Activated CD8-positive, alpha-beta T cell treated with anti-CD3 and anti-CD28 coated beads, Interleukin-2, amount 10 ng/mL, durations not matched to agents 7 days and 5 days (primary cell): ENCODE measurements at regions not wholly inside any gene's neighbourhood (a gene's known extent, or its start where the extent isn't known, plus 50 kb on each side); places are given as distances from the start of the nearest gene placed in this dataset.
"Not testable (repeated sequence)": the region's sequence is repeated elsewhere in the genome, so short reads cannot be mapped to it uniquely, and the experiment has no call there.

ENCODE experiments used
- ATAC-seq: fragments of 150-1000 bp; cut with Tn5 transposase; one replicate; pipeline ENCODE4 v1.10.0; 2021; ENCODE audit warnings: moderate library complexity
- CTCF ChIA-PET: fragments of 350-600 bp; sonication (Branson Sonifier 250); formaldehyde crosslinking; loops from one replicate; lab custom pipeline; 2021; ENCODE audit warnings: antibody characterized with exemption; lab: Charles Lee
- POLR2A ChIA-PET: fragments of 350-600 bp; sonication (Branson Sonifier 250); formaldehyde crosslinking; loops from one replicate; lab custom pipeline; 2021; ENCODE audit warnings: antibody characterized with exemption; lab: Charles Lee
- DNase-seq: peaks from one replicate; pipeline ENCODE4 v3.0.0-alpha.2; 2020
- H3K27ac Mint-ChIP-seq: one replicate; pipeline ENCODE4 v1.8.0; 2021; ENCODE audit warnings: mild to moderate bottlenecking, mixed read lengths
- H3K27me3 Mint-ChIP-seq: one replicate; pipeline ENCODE4 v1.8.0; 2021; ENCODE audit warnings: low read depth, mixed read lengths
- H3K36me3 Mint-ChIP-seq: one replicate; pipeline ENCODE4 v1.8.0; 2021; ENCODE audit warnings: low read depth, mixed read lengths
- H3K4me1 Mint-ChIP-seq: one replicate; pipeline ENCODE4 v1.8.0; 2021; ENCODE audit warnings: low read depth, mixed read lengths
- H3K4me3 Mint-ChIP-seq: one replicate; pipeline ENCODE4 v1.8.0; 2021; ENCODE audit warnings: mild to moderate bottlenecking, mixed read lengths
- H3K9me3 Mint-ChIP-seq: one replicate; pipeline ENCODE4 v1.8.0; 2022; ENCODE audit warnings: mixed read lengths; ENCODE audit not compliant: insufficient read depth

DNA sequence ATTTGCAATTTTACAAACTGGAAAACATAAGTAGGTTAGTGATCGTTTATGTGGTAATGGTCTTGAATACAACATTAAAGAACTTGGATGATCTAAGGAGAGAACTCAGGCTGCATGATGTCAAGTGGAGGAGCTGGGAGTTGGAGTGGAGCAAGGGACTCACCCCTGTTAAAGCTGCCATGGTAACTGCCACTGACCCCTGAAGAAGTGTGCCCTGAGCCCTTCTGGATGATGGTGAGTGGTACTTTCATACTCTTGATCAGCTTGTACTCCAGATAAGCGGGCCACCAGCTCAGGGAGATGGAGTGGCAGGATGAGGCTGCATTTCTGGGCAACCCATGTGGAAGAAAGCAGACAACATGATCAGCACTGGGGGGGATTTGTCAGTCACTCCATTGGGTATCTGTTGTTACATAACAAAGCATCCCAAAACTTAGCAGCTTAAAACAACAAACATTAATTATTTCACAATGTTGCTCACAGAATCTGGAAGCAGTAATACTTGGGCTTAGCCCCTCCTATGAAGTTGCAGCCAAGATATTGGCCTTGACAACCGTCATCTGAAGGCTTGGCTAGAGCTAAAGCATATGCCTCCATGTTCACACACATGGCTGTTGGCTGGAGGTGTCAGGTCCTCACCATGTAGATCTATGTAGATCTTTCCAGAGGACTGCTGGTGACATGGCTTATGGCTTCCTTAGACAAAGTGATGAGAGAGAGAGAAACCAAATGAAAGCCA is 213.8 kb downstream of the DUSP10 start:
- no peak overlapping the region for H3K4me3 Mint-ChIP-seq
- POLR2A ChIA-PET: no interaction called here

DNA sequence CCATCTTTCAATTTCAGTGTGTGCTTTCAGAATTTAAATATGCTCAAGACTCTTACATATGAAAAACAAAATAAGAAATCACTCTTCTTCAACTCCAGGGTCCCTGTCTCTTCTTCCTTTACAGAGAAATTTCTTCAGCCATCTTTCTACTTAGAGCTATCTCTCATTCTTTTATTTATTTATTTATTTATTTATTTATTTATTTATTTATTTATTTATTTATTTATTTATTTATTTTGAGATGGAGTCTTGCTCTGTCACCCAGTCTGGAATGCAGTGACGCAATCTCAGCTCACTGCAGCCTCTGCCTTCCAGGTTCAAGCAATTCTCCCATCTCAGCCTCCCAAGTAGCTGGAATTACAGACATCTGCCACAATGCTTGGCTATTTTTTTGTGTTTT is 211.7 kb downstream of the DUSP10 start:
- H3K36me3 Mint-ChIP-seq, H3K4me3 Mint-ChIP-seq, H3K4me1 Mint-ChIP-seq, CTCF ChIA-PET, ATAC-seq, POLR2A ChIA-PET, DNase-seq, H3K27ac Mint-ChIP-seq, H3K9me3 Mint-ChIP-seq: not testable (repeated sequence)
- peaks cover 10% of the 10 kb centered on the region for H3K27me3 Mint-ChIP-seq

More for the DNA sequence above, 213.8 kb downstream of the DUSP10 start:
- Mint-ChIP-seq H3K36me3 (no peaks in the 10 kb centered on the region), H3K4me1 (peaks cover under 1% of the 10 kb centered on the region), H3K9me3 (no peaks in the 10 kb centered on the region), H3K27me3 (peaks cover 10% of the 10 kb centered on the region), H3K27ac (no peak overlapping the region)
- DNase-seq: no peak
- no peak for ATAC-seq
- CTCF ChIA-PET: no interaction called here

DNA sequence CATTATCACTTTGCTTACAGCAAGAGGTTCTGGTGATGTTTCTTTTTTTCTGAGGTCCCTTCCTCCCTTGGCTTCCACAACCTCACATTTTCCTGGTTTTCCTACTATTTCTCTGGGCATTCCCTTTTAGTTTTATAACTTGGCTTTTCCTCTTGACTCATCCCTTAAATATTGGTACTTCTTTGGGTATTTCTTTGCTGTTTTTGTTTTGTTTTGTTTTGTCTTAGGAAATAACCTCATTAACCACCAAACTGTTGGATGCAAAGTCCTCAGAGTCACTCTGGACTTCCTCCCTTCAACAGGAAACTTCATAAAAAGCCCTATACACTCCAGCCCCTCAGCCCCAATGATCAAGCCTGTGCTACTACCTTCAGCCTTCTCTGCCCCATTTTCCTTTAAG is 211.1 kb downstream of the DUSP10 start:
- Mint-ChIP-seq H3K4me3 (no peak overlapping the region), H3K27me3 (peaks cover 16% of the 10 kb centered on the region), H3K27ac (no peak overlapping the region), H3K9me3 (no peaks in the 10 kb centered on the region), H3K36me3 (no peaks in the 10 kb centered on the region), H3K4me1 (no peaks in the 10 kb centered on the region)
- DNase-seq: no peak
- ChIA-PET POLR2A (no interaction called here), CTCF (no interaction called here)
- ATAC-seq: no peak

- Mint-ChIP-seq H3K27ac (no peak overlapping the region), H3K9me3 (no peaks in the 10 kb centered on the region), H3K36me3 (no peaks in the 10 kb centered on the region), H3K4me3 (no peak overlapping the region), H3K27me3 (peaks cover 26% of the 10 kb centered on the region), H3K4me1 (no peaks in the 10 kb centered on the region)
- ATAC-seq: no peak
- no peak for DNase-seq
- POLR2A ChIA-PET: no interaction called here
- CTCF ChIA-PET: no interaction called here
These were observed 209.7 kb downstream of the DUSP10 start for GRCh38 chr1:221532071-221532773.

DNA sequence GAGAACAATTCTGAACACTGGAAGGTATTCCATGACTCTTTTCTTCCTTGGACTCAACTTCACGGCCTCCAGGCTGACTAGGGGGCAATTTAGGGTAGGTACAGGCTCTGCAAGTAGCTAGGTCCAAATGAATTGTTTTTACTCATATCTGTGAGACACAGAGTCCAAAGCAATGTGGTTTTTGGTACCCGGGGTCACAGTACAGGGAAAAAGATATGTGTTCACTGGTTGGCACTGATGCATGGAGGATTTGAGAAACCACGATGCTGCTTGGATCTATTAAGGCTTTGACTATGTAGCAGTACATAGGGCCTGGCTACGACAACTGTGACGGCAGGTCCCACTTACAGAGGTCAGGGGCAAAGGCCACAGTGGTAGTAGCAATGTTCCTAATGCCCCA is 200.6 kb downstream of the DUSP10 start:
- ChIA-PET CTCF (interaction anchor here (1.1 kb wide), 1 partner anchor 914 kb away, joined by 3 read pairs; no protein-coding TSS in a partner anchor), POLR2A (no interaction called here)
- H3K4me1 Mint-ChIP-seq: no peaks in the 10 kb centered on the region
- no peaks in the 10 kb centered on the region for H3K36me3 Mint-ChIP-seq
- H3K4me3 Mint-ChIP-seq: no peak overlapping the region
- DNase-seq (no peak), ATAC-seq (no peak)
- H3K27me3 Mint-ChIP-seq: peaks cover 37% of the 10 kb centered on the region
- no peaks in the 10 kb centered on the region for H3K9me3 Mint-ChIP-seq
- H3K27ac Mint-ChIP-seq: no peak overlapping the region

DNA sequence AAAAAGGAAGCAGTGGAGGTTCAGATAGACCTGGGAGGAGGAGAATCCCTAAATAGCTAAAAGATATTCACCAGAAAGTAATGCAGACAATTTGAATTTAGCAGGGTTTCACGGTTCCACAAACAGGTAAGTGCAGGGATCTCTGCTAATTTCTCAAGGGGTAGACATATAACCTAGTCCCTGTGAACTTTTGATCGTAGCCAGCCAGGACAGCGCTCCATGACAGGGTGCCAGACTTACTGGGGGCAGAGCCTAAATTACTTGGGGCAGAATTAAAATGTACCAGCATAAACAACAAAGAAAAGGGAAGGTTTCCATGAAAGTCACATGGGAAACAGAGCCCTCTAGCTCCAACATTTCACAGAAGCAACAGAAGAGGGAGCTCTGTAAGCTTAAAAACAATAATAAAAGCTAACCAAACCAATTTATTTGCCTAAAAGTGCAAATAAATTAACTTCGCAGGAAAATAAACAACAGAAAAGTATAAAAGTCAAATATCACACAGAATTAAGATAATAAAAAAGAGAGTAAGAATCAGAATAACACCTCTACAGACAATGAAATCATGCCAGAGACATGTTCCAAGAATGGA is 198.3 kb downstream of the DUSP10 start:
- Mint-ChIP-seq H3K4me1 (no peaks in the 10 kb centered on the region), H3K36me3 (no peaks in the 10 kb centered on the region), H3K27ac (no peak overlapping the region), H3K9me3 (no peaks in the 10 kb centered on the region), H3K27me3 (peaks cover 21% of the 10 kb centered on the region), H3K4me3 (no peak overlapping the region)
- CTCF ChIA-PET: interaction anchor here (0.7 to 1.3 kb wide), 4 partner anchors 147 to 912 kb away, joined by 3 to 18 read pairs (median 3); partner anchors contain the start of gene DUSP10
- no peak for ATAC-seq
- POLR2A ChIA-PET: no interaction called here
- no peak for DNase-seq

- no peaks in the 10 kb centered on the region for H3K9me3 Mint-ChIP-seq
- DNase-seq (no peak), ATAC-seq (no peak)
- peaks cover 7% of the 10 kb centered on the region for H3K27me3 Mint-ChIP-seq
- ChIA-PET CTCF (no interaction called here), POLR2A (no interaction called here)
- H3K27ac Mint-ChIP-seq: no peak overlapping the region
- no peak overlapping the region for H3K4me3 Mint-ChIP-seq
- H3K36me3 Mint-ChIP-seq: no peaks in the 10 kb centered on the region
- no peaks in the 10 kb centered on the region for H3K4me1 Mint-ChIP-seq
These were observed 192.9 kb downstream of the DUSP10 start for GRCh38 chr1:221548942-221549341.

- Mint-ChIP-seq H3K4me1 (no peaks in the 10 kb centered on the region), H3K4me3 (no peak overlapping the region), H3K27ac (no peak overlapping the region), H3K27me3 (peaks cover 7% of the 10 kb centered on the region), H3K9me3 (no peaks in the 10 kb centered on the region), H3K36me3 (no peaks in the 10 kb centered on the region)
- no peak for ATAC-seq
- POLR2A ChIA-PET: no interaction called here
- DNase-seq: no peak
- CTCF ChIA-PET: no interaction called here
These were observed 192.1 kb downstream of the DUSP10 start for GRCh38 chr1:221549815-221550214.

GRCh38 chr1:221552792-221553191 is 189.1 kb downstream of the DUSP10 start:
- H3K4me1 Mint-ChIP-seq, ATAC-seq, H3K27me3 Mint-ChIP-seq, H3K9me3 Mint-ChIP-seq, H3K27ac Mint-ChIP-seq, CTCF ChIA-PET, DNase-seq, H3K36me3 Mint-ChIP-seq, POLR2A ChIA-PET, H3K4me3 Mint-ChIP-seq: not testable (repeated sequence)

DNA sequence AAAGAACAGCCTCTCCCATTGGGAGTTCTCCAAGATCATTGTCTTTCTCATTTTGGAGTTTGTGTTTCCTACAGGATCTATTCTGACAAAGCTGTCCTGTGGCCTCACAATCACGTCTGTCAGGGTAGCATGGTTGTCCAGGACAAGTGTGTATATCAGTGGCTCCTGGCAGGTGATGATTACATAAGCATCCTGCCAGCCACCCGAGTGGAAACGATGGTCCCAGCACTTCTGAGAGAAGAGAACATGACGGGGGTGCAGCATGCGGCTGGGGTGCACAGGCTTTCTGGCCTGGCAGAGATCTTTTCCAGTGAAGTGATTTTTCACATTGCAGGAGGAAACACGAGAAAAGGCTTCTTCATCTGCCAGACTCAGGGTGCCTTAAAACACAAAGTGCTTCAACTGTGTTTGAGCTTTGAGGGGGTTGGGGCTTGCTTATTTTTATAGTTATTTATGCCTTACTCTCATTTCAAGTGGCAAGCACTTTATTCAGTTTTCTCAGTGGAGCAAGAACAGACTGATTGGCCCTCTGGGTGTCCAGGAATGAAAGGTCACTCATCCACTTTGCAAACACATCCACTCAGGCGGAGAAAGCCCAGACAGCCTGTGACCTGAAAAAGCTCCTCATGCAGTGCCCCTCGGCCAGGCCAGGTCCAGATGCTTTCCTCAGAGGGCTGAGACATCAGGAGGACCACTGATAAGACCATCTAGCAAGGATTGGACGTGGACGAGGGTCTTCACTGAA is 186.0 kb downstream of the DUSP10 start:
- no peak overlapping the region for H3K4me3 Mint-ChIP-seq
- CTCF ChIA-PET: interaction anchor here (1.0 kb wide), 1 partner anchor 155 kb away, joined by 3 read pairs; no protein-coding TSS in a partner anchor
- H3K27ac Mint-ChIP-seq: no peak overlapping the region
- H3K9me3 Mint-ChIP-seq: no peaks in the 10 kb centered on the region
- H3K36me3 Mint-ChIP-seq: no peaks in the 10 kb centered on the region
- POLR2A ChIA-PET: no interaction called here
- ATAC-seq: no peak
- no peak for DNase-seq
- no peaks in the 10 kb centered on the region for H3K4me1 Mint-ChIP-seq
- peaks cover 13% of the 10 kb centered on the region for H3K27me3 Mint-ChIP-seq

- Mint-ChIP-seq H3K9me3 (no peaks in the 10 kb centered on the region), H3K4me3 (no peak overlapping the region), H3K27ac (no peak overlapping the region), H3K4me1 (no peaks in the 10 kb centered on the region), H3K36me3 (no peaks in the 10 kb centered on the region), H3K27me3 (peaks cover 16% of the 10 kb centered on the region)
- ChIA-PET POLR2A (no interaction called here), CTCF (interaction anchor here (1.0 kb wide), 1 partner anchor 154 kb away, joined by 3 read pairs; no protein-coding TSS in a partner anchor)
- DNase-seq (no peak), ATAC-seq (no peak)
These were observed 185.5 kb downstream of the DUSP10 start for GRCh38 chr1:221556435-221556834.
